Endothelial cell of umbilical vein (primary cell): ENCODE measurements at regions not wholly inside any gene's neighbourhood (a gene's known extent, or its start where the extent isn't known, plus 50 kb on each side); places are given as distances from the start of the nearest gene placed in this dataset.

Experiments
- BruUV-seq: library from RNA; stranded (reverse); fragments of 400-500 nt; replicated peaks from 2 replicates; lab custom pipeline; 2021; lab: Mats Ljungman, UMichigan
- CTCF ChIA-PET: fragments of 300-600, 350-600 bp; sonication (Branson Sonifier 250); formaldehyde crosslinking; loops from one replicate; lab custom pipeline; 2021; ENCODE audit warnings: antibody characterized with exemption, inconsistent platforms; lab: Charles Lee
- POLR2A ChIA-PET: fragments of 300-600, 350-600 bp; sonication (Branson Sonifier 250); formaldehyde crosslinking; loops from one replicate; lab custom pipeline; 2021; ENCODE audit warnings: antibody characterized with exemption, inconsistent platforms; lab: Charles Lee
- DNase-seq: peaks from one replicate; pipeline ENCODE4 v3.0.0-alpha.2; 2011; ENCODE audit warnings: low read depth, low spot score
- FAIRE-seq: peaks from 2 replicates; lab custom pipeline; 2011; peaks lifted over from hg19 to GRCh38; lab: Jason Lieb, UNC
- H2AFZ ChIP-seq: 2 replicates; pipeline ENCODE4 v1.6.0; 2012; ENCODE audit warnings: low read depth, low read length, control low read depth, inconsistent platforms
- H3K27ac ChIP-seq: 2 replicates; pipeline ENCODE4 v1.5.1; 2011; ENCODE audit warnings: low read depth, mild to moderate bottlenecking, control low read depth, low read length, moderate library complexity; ENCODE audit not compliant: insufficient read depth
- H3K27me3 ChIP-seq, 2 experiments: 2 replicates each; pipeline versions ENCODE4 v1.6.0 to v1.6.1; 2011; ENCODE audit warnings: low read length in 2 of 2, mixed read lengths in 1 of 2; ENCODE audit not compliant: control insufficient read depth in 2 of 2, insufficient read depth in 2 of 2
- H3K36me3 ChIP-seq, 2 experiments: 2 replicates in 1 of 2; 3 replicates in 1 of 2; pipeline ENCODE4 v1.5.1; 2011; ENCODE audit warnings: low read length in 2 of 2, mild to moderate bottlenecking in 1 of 2, moderate library complexity in 1 of 2; ENCODE audit not compliant: control insufficient read depth in 2 of 2, insufficient read depth in 2 of 2; ENCODE audit errors: extremely low read depth in 1 of 2
- H3K4me1 ChIP-seq: 3 replicates; pipeline ENCODE4 v1.5.1; 2011; ENCODE audit warnings: mild to moderate bottlenecking, low read length; ENCODE audit not compliant: control insufficient read depth, insufficient read depth; ENCODE audit errors: extremely low read depth
- H3K4me2 ChIP-seq: 2 replicates; pipeline ENCODE4 v1.6.1; 2011; ENCODE audit warnings: low read length, control low read depth, mixed read lengths; ENCODE audit not compliant: insufficient read depth
- H3K4me3 ChIP-seq, 3 experiments: fragments of 200-600 bp in 1 of 3; sonication (generic), shearing (Covaris generic) in 1 of 3; replicated peaks in 1 of 3; 2 replicates each; pipeline ENCODE4 v1.5.1; 2011 to 2016; ENCODE audit warnings: control low read depth in 3 of 3, low read length in 3 of 3, mild to moderate bottlenecking in 2 of 3, inconsistent platforms in 1 of 3, low read depth in 1 of 3, moderate library complexity in 1 of 3; ENCODE audit not compliant: insufficient read depth in 1 of 3
- H3K79me2 ChIP-seq: 2 replicates; pipeline ENCODE4 v1.6.0; 2012; ENCODE audit warnings: low read length, inconsistent platforms; ENCODE audit not compliant: control insufficient read depth, insufficient read depth
- H3K9ac ChIP-seq: replicated peaks from 2 replicates; pipeline ENCODE3; 2011; ENCODE audit warnings: low read length, control low read depth; ENCODE audit not compliant: insufficient read depth; ENCODE audit errors: extremely low read depth
- H3K9me1 ChIP-seq: replicated peaks from 3 replicates; pipeline ENCODE4 v1.6.0; 2011; ENCODE audit warnings: mild to moderate bottlenecking, low read length; ENCODE audit not compliant: control insufficient read depth, insufficient read depth; ENCODE audit errors: extremely low read depth
- H3K9me3 ChIP-seq: replicated peaks from 2 replicates; pipeline ENCODE4 v1.5.1; 2012; ENCODE audit warnings: low read length, inconsistent platforms; ENCODE audit not compliant: control insufficient read depth, insufficient read depth
- H4K20me1 ChIP-seq: replicated peaks from 2 replicates; pipeline ENCODE3; 2011; ENCODE audit warnings: mild to moderate bottlenecking, low read length; ENCODE audit not compliant: control insufficient read depth, insufficient read depth; ENCODE audit errors: extremely low read depth
- CTCF ChIP-seq, 2 donors: IDR thresholded peaks; 1 replicate in 1 of 2; 2 replicates in 1 of 2; pipeline ENCODE4 v1.5.1; 2011; ENCODE audit warnings: low read length in 2 of 2, mild to moderate bottlenecking in 2 of 2, moderate library complexity in 2 of 2, control low read depth in 1 of 2, inconsistent platforms in 1 of 2, low read depth in 1 of 2; ENCODE audit not compliant: insufficient read depth in 1 of 2; ENCODE audit errors: extremely low read depth in 1 of 2
- EZH2 ChIP-seq: IDR thresholded peaks from 2 replicates; pipeline ENCODE4 v1.6.1; 2012; ENCODE audit warnings: borderline replicate concordance, low read depth, mild to moderate bottlenecking, moderate library complexity, low read length, inconsistent platforms; ENCODE audit not compliant: severe bottlenecking
- FOS ChIP-seq: IDR thresholded peaks from 2 replicates; pipeline ENCODE4 v1.6.1; 2011; ENCODE audit warnings: mild to moderate bottlenecking, low read length, moderate library complexity, borderline replicate concordance; ENCODE audit not compliant: insufficient read depth
- GATA2 ChIP-seq: IDR thresholded peaks from 2 replicates; pipeline ENCODE4 v1.7.0; 2011; ENCODE audit warnings: low read depth, mild to moderate bottlenecking, moderate library complexity, mixed read lengths, low read length; ENCODE audit not compliant: insufficient read length, insufficient read depth
- JUN ChIP-seq: IDR thresholded peaks from 2 replicates; pipeline ENCODE4 v1.6.1; 2011; ENCODE audit warnings: borderline replicate concordance, low read depth; ENCODE audit not compliant: insufficient read length, insufficient read depth
- MAX ChIP-seq: IDR thresholded peaks from 2 replicates; pipeline ENCODE4 v1.6.1; 2011; ENCODE audit not compliant: insufficient read depth, insufficient read length
- MYC ChIP-seq: IDR thresholded peaks from one replicate; pipeline ENCODE4 v1.6.1; 2011; ENCODE audit warnings: mild to moderate bottlenecking, low read depth, low read length
- POLR2A ChIP-seq: IDR thresholded peaks from 2 replicates; pipeline ENCODE4 v1.6.1; 2012; ENCODE audit warnings: low read depth, mild to moderate bottlenecking, control low read depth, low read length
- POLR2AphosphoS5 ChIP-seq: IDR thresholded peaks from 2 replicates; pipeline ENCODE4 v1.6.1; 2012; ENCODE audit warnings: low read depth, mild to moderate bottlenecking, control low read depth, low read length, moderate library complexity; ENCODE audit not compliant: insufficient read depth
- dilution Hi-C: fragments of 300-500 bp; cut with MboI; formaldehyde crosslinking; loops from one replicate; pipeline ENCODE4 v1.15.0; 2019; ENCODE audit warnings: low sequenced_read_pairs; ENCODE audit not compliant: extremely low pct_ligation_motif_present
- intact Hi-C: fragments of 100-400 bp; cut with micrococcal nuclease; formaldehyde crosslinking; loops from one replicate; pipeline ENCODE4 v1.10.0; 2022

- H3K79me2 ChIP-seq, result no peaks in the 10 kb centered on the region
- no peaks in the 10 kb centered on the region for H3K9me3 ChIP-seq
- intact Hi-C loops (no loop called here), dilution Hi-C loops (no loop called here)
- no peak overlapping the region for H3K27ac ChIP-seq
- TF ChIP-seq EZH2, result no peak
- no peak for TF ChIP-seq CTCF (IDR thresholded peaks at IDR 0.05; ENCODE audit: extremely low read depth in 1 of 2, insufficient read depth in 1 of 2, low read depth in 1 of 2, low read length in 2 of 2)
- no peak for TF ChIP-seq MYC
- TF ChIP-seq GATA2, result no peak
- no peak for TF ChIP-seq POLR2A
- no peak for TF ChIP-seq POLR2AphosphoS5
- TF ChIP-seq JUN, result no peak
- TF ChIP-seq MAX, result no peak
- TF ChIP-seq FOS, result no peak
- no peak overlapping the region for H3K4me3 ChIP-seq
- H3K36me3 ChIP-seq, result no peaks in the 10 kb centered on the region
- ChIA-PET POLR2A (no interaction called here), CTCF (no interaction called here)
- FAIRE-seq, result no peak
- BruUV-seq, result no TSS peak
- H4K20me1 ChIP-seq, result no peaks in the 10 kb centered on the region
- no peak overlapping the region for H3K9ac ChIP-seq
- H3K27me3 ChIP-seq, result no peaks in the 10 kb centered on the region
- no peak overlapping the region for H2AFZ ChIP-seq
- no peak for DNase-seq
- H3K4me1 ChIP-seq, result no peaks in the 10 kb centered on the region
- no peak overlapping the region for H3K4me2 ChIP-seq
- H3K9me1 ChIP-seq, result no peaks in the 10 kb centered on the region
Measured at GRCh38 chr5:13572163-13572562, 372.3 kb downstream of the DNAH5 start.
